ENCODE measurements at regions not wholly inside any gene's neighbourhood (a gene's known extent, or its start where the extent isn't known, plus 50 kb on each side); places are given as distances from the start of the nearest gene placed in this dataset.

DNA sequence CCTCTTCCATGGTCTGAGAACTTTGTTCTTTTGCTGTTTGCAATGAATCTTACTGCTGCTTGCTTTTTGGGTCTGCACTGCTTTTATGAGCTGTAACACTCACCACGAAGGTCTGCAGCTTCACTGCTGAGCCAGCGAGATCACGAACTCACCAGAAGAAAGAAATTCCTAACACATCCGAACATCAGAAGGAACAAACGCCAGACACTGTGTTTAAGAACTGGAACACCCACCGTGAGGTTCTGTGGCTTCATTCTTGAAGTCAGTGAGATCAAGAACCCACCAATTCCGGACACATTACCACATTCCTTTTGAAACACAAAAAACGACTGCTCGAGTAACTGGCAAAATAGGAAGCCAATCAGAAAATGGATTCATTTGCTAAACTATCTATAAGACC, 471.8 kb downstream of the TFAP2A start:
- H3K36me3 ChIP-seq (ENCODE audit: control insufficient read depth, low read depth, low read length): no peaks in the 10 kb centered on the region
- no peak overlapping the region for H3K27ac ChIP-seq (ENCODE audit: low read length)

DNA sequence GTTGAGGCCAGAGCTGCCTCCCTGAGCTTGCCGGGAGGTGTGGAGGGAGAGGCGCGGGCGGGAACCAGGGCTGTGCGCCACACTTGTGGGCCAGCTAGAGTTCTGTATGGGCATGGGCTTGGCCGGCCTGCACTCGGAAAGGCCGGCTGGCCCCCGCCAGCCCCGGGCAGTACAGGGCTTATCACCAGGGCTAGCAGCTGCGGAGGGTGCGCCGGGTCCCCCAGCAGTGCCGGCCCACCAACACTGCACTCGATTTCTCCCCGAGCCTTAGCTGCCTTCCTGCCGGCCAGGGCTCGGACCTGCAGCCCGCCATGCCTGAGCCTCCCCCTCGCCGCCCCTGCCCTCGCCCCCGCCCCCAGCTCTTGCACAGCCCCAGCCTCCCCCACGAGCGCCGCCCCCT, 472.7 kb downstream of the TFAP2A start:
- Histone ChIP-seq H3K36me3 (ENCODE audit: control insufficient read depth, low read depth, low read length) (no peaks in the 10 kb centered on the region), H3K4me1 (ENCODE audit: control insufficient read depth, low read depth, low read length) (no peaks in the 10 kb centered on the region), H3K27ac (ENCODE audit: low read length) (no peak overlapping the region), H3K4me3 (ENCODE audit: low read length) (no peak overlapping the region), H3K27me3 (ENCODE audit: control insufficient read depth, insufficient read depth, low read length) (no peaks in the 10 kb centered on the region), H3K9me3 (ENCODE audit: control insufficient read depth, low read depth, low read length) (no peaks in the 10 kb centered on the region), H3K9ac (ENCODE audit: low read length) (no peak overlapping the region)

More for the DNA sequence above, 471.8 kb downstream of the TFAP2A start:
- no peak overlapping the region for H3K9ac ChIP-seq (ENCODE audit: low read length)
- H3K9me3 ChIP-seq (ENCODE audit: control insufficient read depth, low read depth, low read length): no peaks in the 10 kb centered on the region
- H3K4me3 ChIP-seq (ENCODE audit: low read length): no peak overlapping the region
- no peaks in the 10 kb centered on the region for H3K27me3 ChIP-seq (ENCODE audit: control insufficient read depth, insufficient read depth, low read length)
- H3K4me1 ChIP-seq (ENCODE audit: control insufficient read depth, low read depth, low read length): no peaks in the 10 kb centered on the region

- Histone ChIP-seq H3K4me3 (ENCODE audit: low read length) (no peak overlapping the region), H3K27me3 (ENCODE audit: control insufficient read depth, insufficient read depth, low read length) (no peaks in the 10 kb centered on the region), H3K9me3 (ENCODE audit: control insufficient read depth, low read depth, low read length) (no peaks in the 10 kb centered on the region), H3K9ac (ENCODE audit: low read length) (no peak overlapping the region), H3K4me1 (ENCODE audit: control insufficient read depth, low read depth, low read length) (no peaks in the 10 kb centered on the region), H3K27ac (ENCODE audit: low read length) (no peak overlapping the region), H3K36me3 (ENCODE audit: control insufficient read depth, low read depth, low read length) (no peaks in the 10 kb centered on the region)
Observed at GRCh38 chr6:9938801-9939200, 476.1 kb downstream of the TFAP2A start.

DNA sequence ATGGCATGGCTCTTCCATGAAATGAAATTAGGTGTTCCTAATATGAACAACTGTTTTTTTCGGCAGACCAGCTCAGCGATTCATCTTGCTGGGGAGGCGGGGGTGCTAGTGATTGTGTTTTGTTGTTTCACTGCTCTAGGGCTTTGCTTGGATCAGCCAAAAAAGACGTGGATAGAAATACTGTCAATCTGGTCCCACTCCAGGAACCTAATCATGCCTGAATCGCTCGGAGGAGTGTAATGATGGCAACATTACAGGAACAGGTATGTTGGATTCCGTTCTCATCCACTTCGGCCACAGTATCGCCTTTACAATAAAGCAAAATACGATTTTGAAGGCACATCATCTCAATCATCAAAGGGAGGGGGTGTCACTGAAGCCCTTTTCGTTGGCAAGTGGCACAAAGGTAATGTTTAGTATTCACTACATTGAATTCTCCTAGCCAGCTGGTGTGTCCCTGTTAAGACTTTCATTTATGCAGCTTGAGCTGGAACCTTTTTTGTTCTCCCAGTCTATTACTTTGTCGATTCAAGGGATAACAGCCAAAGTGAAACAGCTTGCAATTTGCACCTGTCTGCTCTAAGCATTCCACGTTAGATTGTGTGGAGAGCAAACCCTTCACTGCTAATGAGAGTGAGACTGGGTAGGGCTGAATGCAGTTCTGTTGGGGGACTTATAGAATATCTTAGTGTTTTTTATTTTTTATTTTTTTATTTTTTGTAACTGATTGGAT, 477.7 kb downstream of the TFAP2A start:
- Histone ChIP-seq H3K9me3 (ENCODE audit: control insufficient read depth, low read depth, low read length) (no peaks in the 10 kb centered on the region), H3K4me1 (ENCODE audit: control insufficient read depth, low read depth, low read length) (no peaks in the 10 kb centered on the region), H3K27ac (ENCODE audit: low read length) (no peak overlapping the region), H3K27me3 (ENCODE audit: control insufficient read depth, insufficient read depth, low read length) (no peaks in the 10 kb centered on the region), H3K36me3 (ENCODE audit: control insufficient read depth, low read depth, low read length) (no peaks in the 10 kb centered on the region), H3K9ac (ENCODE audit: low read length) (no peak overlapping the region), H3K4me3 (ENCODE audit: low read length) (no peak overlapping the region)

DNA sequence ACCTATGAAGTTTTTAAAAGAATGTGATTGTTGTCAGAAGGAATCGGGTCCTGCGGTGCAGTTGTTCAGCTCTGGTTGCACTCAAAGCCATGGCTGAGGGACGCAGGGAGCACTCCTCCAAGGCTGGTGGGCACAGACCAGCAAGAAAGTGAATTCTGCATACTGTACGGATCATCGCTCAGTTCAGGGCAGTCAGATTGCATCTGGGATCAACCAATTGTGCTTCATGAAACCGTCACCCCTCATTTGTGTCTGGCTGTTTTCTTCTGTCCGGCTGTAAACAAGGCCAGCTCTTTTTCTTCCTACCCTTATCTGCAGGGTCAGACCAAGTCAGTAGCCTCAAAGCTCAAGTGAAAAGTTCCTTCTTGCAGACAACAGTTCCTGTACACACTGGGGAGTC, 478.3 kb downstream of the TFAP2A start:
- Histone ChIP-seq H3K27me3 (ENCODE audit: control insufficient read depth, insufficient read depth, low read length) (no peaks in the 10 kb centered on the region), H3K4me1 (ENCODE audit: control insufficient read depth, low read depth, low read length) (no peaks in the 10 kb centered on the region), H3K4me3 (ENCODE audit: low read length) (no peak overlapping the region), H3K27ac (ENCODE audit: low read length) (no peak overlapping the region), H3K9me3 (ENCODE audit: control insufficient read depth, low read depth, low read length) (no peaks in the 10 kb centered on the region), H3K9ac (ENCODE audit: low read length) (no peak overlapping the region), H3K36me3 (ENCODE audit: control insufficient read depth, low read depth, low read length) (no peaks in the 10 kb centered on the region)

DNA sequence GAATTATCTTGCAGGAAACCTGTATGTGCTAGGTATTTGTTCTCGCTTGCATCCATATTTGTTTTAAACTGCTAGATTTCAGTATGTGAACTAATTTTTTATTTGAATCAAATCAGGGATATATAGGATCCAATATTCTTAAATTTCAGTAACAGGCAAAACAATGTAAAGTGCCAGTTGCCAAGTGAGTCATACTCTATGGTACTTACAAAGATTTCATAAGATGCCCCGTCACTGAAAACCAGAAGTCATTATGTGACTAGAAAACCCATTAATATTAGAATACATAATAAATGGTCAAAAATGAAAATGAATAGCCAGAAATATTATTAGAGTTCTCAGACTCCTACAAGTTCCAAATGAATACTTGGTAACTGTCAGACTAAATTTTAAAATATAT, 481.2 kb downstream of the TFAP2A start:
- no peaks in the 10 kb centered on the region for H3K36me3 ChIP-seq (ENCODE audit: control insufficient read depth, low read depth, low read length)
- no peak overlapping the region for H3K9ac ChIP-seq (ENCODE audit: low read length)
- H3K27ac ChIP-seq (ENCODE audit: low read length): no peak overlapping the region
- no peaks in the 10 kb centered on the region for H3K27me3 ChIP-seq (ENCODE audit: control insufficient read depth, insufficient read depth, low read length)
- H3K4me1 ChIP-seq (ENCODE audit: control insufficient read depth, low read depth, low read length): no peaks in the 10 kb centered on the region
- no peaks in the 10 kb centered on the region for H3K9me3 ChIP-seq (ENCODE audit: control insufficient read depth, low read depth, low read length)
- no peak overlapping the region for H3K4me3 ChIP-seq (ENCODE audit: low read length)

DNA sequence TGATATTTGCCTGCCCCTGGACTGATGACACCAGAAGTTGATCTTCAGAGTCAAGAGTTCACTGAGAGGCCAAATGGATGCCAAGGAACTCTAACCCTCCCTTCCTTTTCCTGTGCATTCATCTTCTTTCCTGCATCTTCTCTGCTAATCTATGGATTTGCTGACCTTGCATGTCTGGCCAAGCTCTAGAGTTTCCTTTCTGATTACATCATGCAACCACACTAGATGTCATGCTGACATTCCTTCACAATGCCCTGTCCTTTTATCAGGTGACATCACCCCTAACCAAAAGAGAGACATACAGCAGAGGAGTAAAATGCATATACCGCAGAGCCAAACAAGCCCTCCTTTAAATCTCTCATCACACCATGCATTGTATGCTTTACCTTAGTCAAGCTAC, 487.6 kb downstream of the TFAP2A start:
- H3K4me1 ChIP-seq (ENCODE audit: control insufficient read depth, low read depth, low read length): no peaks in the 10 kb centered on the region
- no peaks in the 10 kb centered on the region for H3K9me3 ChIP-seq (ENCODE audit: control insufficient read depth, low read depth, low read length)
- H3K27ac ChIP-seq (ENCODE audit: low read length): no peak overlapping the region
- no peaks in the 10 kb centered on the region for H3K27me3 ChIP-seq (ENCODE audit: control insufficient read depth, insufficient read depth, low read length)
- H3K4me3 ChIP-seq (ENCODE audit: low read length): no peak overlapping the region
- no peaks in the 10 kb centered on the region for H3K36me3 ChIP-seq (ENCODE audit: control insufficient read depth, low read depth, low read length)
- H3K9ac ChIP-seq (ENCODE audit: low read length): no peak overlapping the region

DNA sequence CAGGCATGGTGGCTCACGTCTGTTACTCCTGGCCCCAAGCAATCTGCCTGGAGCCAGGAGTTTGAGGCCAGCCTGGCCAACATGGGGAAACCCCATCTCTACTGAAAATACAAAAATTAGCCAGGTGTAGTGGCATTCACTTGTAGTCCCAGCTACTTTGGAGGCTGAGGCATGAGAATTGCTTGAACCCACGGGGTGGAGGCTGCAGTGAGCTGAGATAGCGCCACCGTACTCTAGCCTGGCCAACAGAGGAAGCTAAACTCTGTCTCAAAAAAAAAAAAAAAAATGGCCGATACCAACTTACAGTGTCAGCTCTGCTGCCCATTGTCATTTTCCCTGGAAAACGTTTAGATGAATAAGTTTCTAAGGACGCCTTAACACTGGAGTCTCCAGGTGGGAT, 489.9 kb downstream of the TFAP2A start:
- Histone ChIP-seq H3K27ac (ENCODE audit: low read length) (no peak overlapping the region), H3K36me3 (ENCODE audit: control insufficient read depth, low read depth, low read length) (no peaks in the 10 kb centered on the region), H3K9ac (ENCODE audit: low read length) (no peak overlapping the region), H3K4me1 (ENCODE audit: control insufficient read depth, low read depth, low read length) (no peaks in the 10 kb centered on the region), H3K9me3 (ENCODE audit: control insufficient read depth, low read depth, low read length) (no peaks in the 10 kb centered on the region), H3K27me3 (ENCODE audit: control insufficient read depth, insufficient read depth, low read length) (no peaks in the 10 kb centered on the region), H3K4me3 (ENCODE audit: low read length) (no peak overlapping the region)

GRCh38 chr6:9921366-9921765, 493.5 kb downstream of the TFAP2A start:
- Histone ChIP-seq H3K4me3 (ENCODE audit: low read length) (no peak overlapping the region), H3K36me3 (ENCODE audit: control insufficient read depth, low read depth, low read length) (no peaks in the 10 kb centered on the region), H3K9me3 (ENCODE audit: control insufficient read depth, low read depth, low read length) (no peaks in the 10 kb centered on the region), H3K4me1 (ENCODE audit: control insufficient read depth, low read depth, low read length) (no peaks in the 10 kb centered on the region), H3K27me3 (ENCODE audit: control insufficient read depth, insufficient read depth, low read length) (no peaks in the 10 kb centered on the region), H3K27ac (ENCODE audit: low read length) (no peak overlapping the region), H3K9ac (ENCODE audit: low read length) (no peak overlapping the region)

DNA sequence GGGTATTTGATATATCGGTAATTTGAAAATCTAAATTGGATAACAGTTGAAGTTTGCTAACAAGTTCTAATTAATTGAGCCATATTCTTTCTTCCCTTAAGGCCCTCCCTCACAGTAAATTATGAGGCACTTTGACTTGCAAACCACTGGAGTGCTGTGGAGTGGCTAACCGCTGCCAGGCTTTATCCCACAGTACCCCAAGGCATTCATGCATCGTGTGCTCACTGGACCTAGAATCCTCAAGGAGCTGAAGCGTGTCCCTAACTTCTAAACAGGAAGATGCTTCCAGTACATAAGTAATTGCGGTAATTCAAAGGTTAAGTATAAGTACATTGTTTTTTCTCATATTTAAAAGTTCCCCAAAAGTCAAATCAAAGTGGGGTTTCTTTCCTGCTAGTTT, 499.9 kb downstream of the TFAP2A start:
- no peak overlapping the region for H3K9ac ChIP-seq (ENCODE audit: low read length)
- no peak overlapping the region for H3K4me3 ChIP-seq (ENCODE audit: low read length)
- no peaks in the 10 kb centered on the region for H3K27me3 ChIP-seq (ENCODE audit: control insufficient read depth, insufficient read depth, low read length)
- H3K27ac ChIP-seq (ENCODE audit: low read length): no peak overlapping the region
- H3K9me3 ChIP-seq (ENCODE audit: control insufficient read depth, low read depth, low read length): no peaks in the 10 kb centered on the region
- H3K4me1 ChIP-seq (ENCODE audit: control insufficient read depth, low read depth, low read length): no peaks in the 10 kb centered on the region
- no peaks in the 10 kb centered on the region for H3K36me3 ChIP-seq (ENCODE audit: control insufficient read depth, low read depth, low read length)

DNA sequence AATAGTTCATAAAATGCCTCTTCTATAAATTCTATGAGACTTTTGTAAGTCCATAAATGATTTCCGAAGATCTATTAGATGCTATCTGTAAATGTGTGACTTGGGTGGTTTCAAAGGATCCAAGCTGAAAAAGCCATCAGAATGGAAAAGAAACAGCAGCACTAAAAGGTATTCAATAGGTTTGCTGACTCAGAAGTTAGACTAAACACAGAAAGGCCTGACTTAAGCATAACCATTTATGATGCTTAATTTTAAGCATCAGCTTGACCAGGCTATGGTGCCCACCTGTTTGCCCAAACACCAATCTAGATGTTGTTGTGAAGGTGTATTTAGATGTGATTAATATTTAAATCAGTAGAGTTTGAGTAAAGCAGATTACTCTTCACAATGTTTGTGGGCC, 513.5 kb downstream of the TFAP2A start:
- H3K36me3 ChIP-seq (ENCODE audit: control insufficient read depth, low read depth, low read length): no peaks in the 10 kb centered on the region
- H3K27ac ChIP-seq (ENCODE audit: low read length): no peak overlapping the region
- no peak overlapping the region for H3K4me3 ChIP-seq (ENCODE audit: low read length)
- no peak overlapping the region for H3K9ac ChIP-seq (ENCODE audit: low read length)
- no peaks in the 10 kb centered on the region for H3K4me1 ChIP-seq (ENCODE audit: control insufficient read depth, low read depth, low read length)
- H3K27me3 ChIP-seq (ENCODE audit: control insufficient read depth, insufficient read depth, low read length): no peaks in the 10 kb centered on the region
- no peaks in the 10 kb centered on the region for H3K9me3 ChIP-seq (ENCODE audit: control insufficient read depth, low read depth, low read length)

- Histone ChIP-seq H3K4me3 (ENCODE audit: low read length) (no peak overlapping the region), H3K36me3 (ENCODE audit: control insufficient read depth, low read depth, low read length) (no peaks in the 10 kb centered on the region), H3K27me3 (ENCODE audit: control insufficient read depth, insufficient read depth, low read length) (no peaks in the 10 kb centered on the region), H3K27ac (ENCODE audit: low read length) (no peak overlapping the region), H3K9ac (ENCODE audit: low read length) (no peak overlapping the region), H3K4me1 (ENCODE audit: control insufficient read depth, low read depth, low read length) (no peaks in the 10 kb centered on the region), H3K9me3 (ENCODE audit: control insufficient read depth, low read depth, low read length) (no peaks in the 10 kb centered on the region)
Observed at GRCh38 chr6:9896806-9897205, 518.1 kb downstream of the TFAP2A start.

Data from iPS-18a (cell line).